Fibroblast of lung (primary cell): ENCODE measurements at regions not wholly inside any gene's neighbourhood (a gene's known extent, or its start where the extent isn't known, plus 50 kb on each side); places are given as distances from the start of the nearest gene placed in this dataset.

Experiments used
- DNase-seq, 2 donors: peaks; one replicate each; pipeline versions ENCODE4 v3.0.0 to v3.0.0-alpha.2; 2010; ENCODE audit warnings: low read depth in 2 of 2
- H2AFZ ChIP-seq: 2 replicates; pipeline ENCODE4 v1.5.1; 2012; ENCODE audit warnings: low read length, control low read depth, inconsistent platforms
- H3K27ac ChIP-seq: 2 replicates; pipeline ENCODE4 v1.5.1; 2011; ENCODE audit warnings: low read length, control low read depth; ENCODE audit not compliant: insufficient read depth
- H3K27me3 ChIP-seq: 2 replicates; pipeline ENCODE4 v1.5.1; 2011; ENCODE audit warnings: mild to moderate bottlenecking, low read length; ENCODE audit not compliant: control insufficient read depth, insufficient read depth
- H3K36me3 ChIP-seq: 2 replicates; pipeline ENCODE4 v1.5.1; 2011; ENCODE audit warnings: low read length; ENCODE audit not compliant: control insufficient read depth, insufficient read depth
- H3K4me1 ChIP-seq: 2 replicates; pipeline ENCODE4 v1.5.1; 2011; ENCODE audit warnings: low read length; ENCODE audit not compliant: control insufficient read depth, insufficient read depth; ENCODE audit errors: extremely low read depth
- H3K4me2 ChIP-seq: 2 replicates; pipeline ENCODE4 v1.5.1; 2011; ENCODE audit warnings: low read length, control low read depth; ENCODE audit not compliant: insufficient read depth; ENCODE audit errors: extremely low read depth
- H3K4me3 ChIP-seq, 4 experiments: fragments of 200-600 bp in 1 of 4; sonication (generic) in 1 of 4; replicated peaks in 1 of 4; 2 replicates each; pipeline ENCODE4 v1.5.1; 2011 to 2016; ENCODE audit warnings: low read length in 4 of 4, low read depth in 3 of 4, mild to moderate bottlenecking in 3 of 4, control low read depth in 2 of 4, inconsistent platforms in 1 of 4, mixed read lengths in 1 of 4; ENCODE audit not compliant: insufficient read depth in 1 of 4; ENCODE audit errors: control extremely low read depth in 1 of 4
- H3K79me2 ChIP-seq: 2 replicates; pipeline ENCODE4 v1.5.1; 2012; ENCODE audit warnings: mild to moderate bottlenecking, low read length, inconsistent platforms; ENCODE audit not compliant: control insufficient read depth, insufficient read depth
- H3K9ac ChIP-seq: 2 replicates; pipeline ENCODE4 v1.5.1; 2011; ENCODE audit warnings: mild to moderate bottlenecking, low read length, control low read depth; ENCODE audit not compliant: insufficient read depth
- H3K9me3 ChIP-seq: 2 replicates; pipeline ENCODE4 v1.5.1; 2012; ENCODE audit warnings: low read depth, low read length; ENCODE audit not compliant: control insufficient read depth, insufficient read depth
- H4K20me1 ChIP-seq: 2 replicates; pipeline ENCODE4 v1.5.1; 2011; ENCODE audit warnings: low read length; ENCODE audit not compliant: control insufficient read depth, insufficient read depth; ENCODE audit errors: extremely low read depth
- EZH2 ChIP-seq: IDR thresholded peaks from 2 replicates; pipeline ENCODE4 v1.5.1; 2012; ENCODE audit warnings: low read length, control low read depth, mild to moderate bottlenecking; ENCODE audit errors: missing control alignments
- TF ChIP-seq, protein P1 (sequence below), 2 donors: IDR thresholded peaks in 1 of 2; conservative IDR thresholded peaks in 1 of 2; 1 replicate in 1 of 2; 2 replicates in 1 of 2; pipeline ENCODE4 v1.5.1; 2011 to 2012; ENCODE audit warnings: low read length in 2 of 2, control low read depth in 1 of 2, inconsistent platforms in 1 of 2, low read depth in 1 of 2, mild to moderate bottlenecking in 1 of 2

- no peak overlapping the region for H3K9ac ChIP-seq
Measured at GRCh38 chr3:6504834-6505233, 356.1 kb upstream of the GRM7 start.

DNA sequence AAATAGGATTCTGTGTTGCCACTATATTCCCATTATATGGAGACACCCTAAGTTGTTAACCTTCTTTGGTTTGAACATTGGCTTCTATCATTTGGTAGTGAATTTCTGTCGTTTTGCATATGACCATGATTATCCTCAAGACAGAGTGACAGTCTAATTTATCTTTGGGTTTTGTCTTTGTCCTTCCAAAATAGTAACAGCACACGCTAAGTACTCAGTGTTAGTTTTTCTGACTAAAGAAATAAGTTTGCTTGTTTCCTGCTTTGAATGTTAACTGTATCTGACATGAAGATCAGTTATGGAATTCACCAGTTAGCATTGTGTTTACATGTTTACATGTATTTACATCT is 352.5 kb upstream of the GRM7 start:
- no peak for DNase-seq
- Histone ChIP-seq H3K4me2 (no peak overlapping the region), H3K27me3 (no peaks in the 10 kb centered on the region), H3K79me2 (no peaks in the 10 kb centered on the region), H4K20me1 (no peaks in the 10 kb centered on the region), H2AFZ (no peak overlapping the region), H3K9me3 (no peaks in the 10 kb centered on the region), H3K36me3 (no peaks in the 10 kb centered on the region), H3K4me1 (no peaks in the 10 kb centered on the region), H3K9ac (no peak overlapping the region), H3K27ac (no peak overlapping the region), H3K4me3 (no peak overlapping the region)
- TF ChIP-seq, protein P1, sequence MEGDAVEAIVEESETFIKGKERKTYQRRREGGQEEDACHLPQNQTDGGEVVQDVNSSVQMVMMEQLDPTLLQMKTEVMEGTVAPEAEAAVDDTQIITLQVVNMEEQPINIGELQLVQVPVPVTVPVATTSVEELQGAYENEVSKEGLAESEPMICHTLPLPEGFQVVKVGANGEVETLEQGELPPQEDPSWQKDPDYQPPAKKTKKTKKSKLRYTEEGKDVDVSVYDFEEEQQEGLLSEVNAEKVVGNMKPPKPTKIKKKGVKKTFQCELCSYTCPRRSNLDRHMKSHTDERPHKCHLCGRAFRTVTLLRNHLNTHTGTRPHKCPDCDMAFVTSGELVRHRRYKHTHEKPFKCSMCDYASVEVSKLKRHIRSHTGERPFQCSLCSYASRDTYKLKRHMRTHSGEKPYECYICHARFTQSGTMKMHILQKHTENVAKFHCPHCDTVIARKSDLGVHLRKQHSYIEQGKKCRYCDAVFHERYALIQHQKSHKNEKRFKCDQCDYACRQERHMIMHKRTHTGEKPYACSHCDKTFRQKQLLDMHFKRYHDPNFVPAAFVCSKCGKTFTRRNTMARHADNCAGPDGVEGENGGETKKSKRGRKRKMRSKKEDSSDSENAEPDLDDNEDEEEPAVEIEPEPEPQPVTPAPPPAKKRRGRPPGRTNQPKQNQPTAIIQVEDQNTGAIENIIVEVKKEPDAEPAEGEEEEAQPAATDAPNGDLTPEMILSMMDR (conservative IDR thresholded peaks at IDR 0.05 in 1 of 2, IDR thresholded peaks at IDR 0.05 in 1 of 2; ENCODE audit: low read depth in 1 of 2, low read length in 2 of 2), result no peak
- TF ChIP-seq EZH2, result no peak

More at GRCh38 chr3:6504834-6505233, 356.1 kb upstream of the GRM7 start:
- H3K4me3 ChIP-seq, result no peak overlapping the region
- H2AFZ ChIP-seq, result no peak overlapping the region
- no peaks in the 10 kb centered on the region for H3K79me2 ChIP-seq
- H3K27me3 ChIP-seq, result no peaks in the 10 kb centered on the region
- TF ChIP-seq, protein P1 (conservative IDR thresholded peaks at IDR 0.05 in 1 of 2, IDR thresholded peaks at IDR 0.05 in 1 of 2; ENCODE audit: low read depth in 1 of 2, low read length in 2 of 2), result no peak
- TF ChIP-seq EZH2, result no peak
- no peak for DNase-seq
- no peaks in the 10 kb centered on the region for H3K36me3 ChIP-seq
- H4K20me1 ChIP-seq, result no peaks in the 10 kb centered on the region
- no peak overlapping the region for H3K27ac ChIP-seq
- no peak overlapping the region for H3K4me2 ChIP-seq
- no peaks in the 10 kb centered on the region for H3K9me3 ChIP-seq
- H3K4me1 ChIP-seq, result no peaks in the 10 kb centered on the region

DNA sequence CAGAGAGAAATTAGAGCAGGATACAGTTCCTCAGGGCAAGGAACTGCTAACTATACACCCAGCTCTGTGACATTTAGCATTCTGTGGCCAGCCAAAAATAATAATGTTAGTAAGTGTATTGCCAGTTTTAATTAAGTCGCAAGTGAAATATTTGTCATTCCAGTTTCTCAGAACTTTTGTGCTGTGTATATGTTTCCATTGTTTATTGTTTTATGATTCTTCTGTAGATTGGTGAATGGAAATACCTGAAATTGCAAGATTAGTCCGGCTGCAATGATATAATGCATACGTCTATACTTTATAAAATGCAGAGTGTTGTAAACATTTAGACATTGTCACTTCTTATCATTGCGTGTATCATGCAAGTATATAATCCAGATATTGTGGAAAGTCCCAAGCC is 351.3 kb upstream of the GRM7 start:
- H3K27me3 ChIP-seq, result no peaks in the 10 kb centered on the region
- H3K36me3 ChIP-seq, result no peaks in the 10 kb centered on the region
- H3K79me2 ChIP-seq, result no peaks in the 10 kb centered on the region
- no peak overlapping the region for H2AFZ ChIP-seq
- H3K27ac ChIP-seq, result no peak overlapping the region
- no peak overlapping the region for H3K9ac ChIP-seq
- H3K4me1 ChIP-seq, result no peaks in the 10 kb centered on the region
- H3K4me3 ChIP-seq, result no peak overlapping the region
- no peak overlapping the region for H3K4me2 ChIP-seq
- no peaks in the 10 kb centered on the region for H4K20me1 ChIP-seq
- DNase-seq, result no peak
- TF ChIP-seq, protein P1 (conservative IDR thresholded peaks at IDR 0.05 in 1 of 2, IDR thresholded peaks at IDR 0.05 in 1 of 2; ENCODE audit: low read depth in 1 of 2, low read length in 2 of 2), result no peak
- H3K9me3 ChIP-seq, result no peaks in the 10 kb centered on the region
